ENCODE measurements at regions not wholly inside any gene's neighbourhood (a gene's known extent, or its start where the extent isn't known, plus 50 kb on each side); places are given as distances from the start of the nearest gene placed in this dataset.

- peaks cover 13% of the 10 kb centered on the region for H3K9me3 Mint-ChIP-seq (ENCODE audit: low read depth)
- H3K27me3 Mint-ChIP-seq: no peaks in the 10 kb centered on the region
- H3K4me3 Mint-ChIP-seq (ENCODE audit: low read depth): no peak overlapping the region
- no peak overlapping the region for H3K27ac Mint-ChIP-seq
- no peak for DNase-seq (ENCODE audit: low spot score, unreplicated experiment)
- no peak for TF ChIP-seq CTCF (IDR thresholded peaks at IDR 0.05; ENCODE audit: unreplicated experiment)
- no peaks in the 10 kb centered on the region for H3K4me1 Mint-ChIP-seq (ENCODE audit: low read depth)
- no peaks in the 10 kb centered on the region for H3K36me3 Mint-ChIP-seq (ENCODE audit: insufficient read depth)
Observed at GRCh38 chr4:156413239-156414135, 459.8 kb upstream of the CTSO start.

- DNase-seq (ENCODE audit: low spot score, unreplicated experiment): no peak
- H3K4me3 Mint-ChIP-seq (ENCODE audit: low read depth): no peak overlapping the region
- H3K4me1 Mint-ChIP-seq (ENCODE audit: low read depth): no peaks in the 10 kb centered on the region
- H3K27ac Mint-ChIP-seq: no peak overlapping the region
- peaks cover 7% of the 10 kb centered on the region for H3K9me3 Mint-ChIP-seq (ENCODE audit: low read depth)
- TF ChIP-seq CTCF (IDR thresholded peaks at IDR 0.05; ENCODE audit: unreplicated experiment): no peak
- H3K27me3 Mint-ChIP-seq: no peaks in the 10 kb centered on the region
- no peaks in the 10 kb centered on the region for H3K36me3 Mint-ChIP-seq (ENCODE audit: insufficient read depth)
Observed at GRCh38 chr4:156411531-156411930, 457.9 kb upstream of the CTSO start.

GRCh38 chr4:156408749-156409148 lies 455.1 kb upstream of the CTSO start:
- Mint-ChIP-seq H3K4me3 (ENCODE audit: low read depth) (no peak overlapping the region), H3K4me1 (ENCODE audit: low read depth) (no peaks in the 10 kb centered on the region), H3K27ac (no peak overlapping the region), H3K36me3 (ENCODE audit: insufficient read depth) (no peaks in the 10 kb centered on the region), H3K9me3 (ENCODE audit: low read depth) (peaks cover 16% of the 10 kb centered on the region), H3K27me3 (no peaks in the 10 kb centered on the region)
- no peak for DNase-seq (ENCODE audit: low spot score, unreplicated experiment)
- no peak for TF ChIP-seq CTCF (IDR thresholded peaks at IDR 0.05; ENCODE audit: unreplicated experiment)

GRCh38 chr4:156401371-156401770 lies 447.7 kb upstream of the CTSO start:
- Mint-ChIP-seq H3K9me3 (ENCODE audit: low read depth) (peaks cover 19% of the 10 kb centered on the region), H3K27me3 (no peaks in the 10 kb centered on the region), H3K36me3 (ENCODE audit: insufficient read depth) (no peaks in the 10 kb centered on the region), H3K27ac (no peak overlapping the region), H3K4me1 (ENCODE audit: low read depth) (peaks cover 7% of the 10 kb centered on the region), H3K4me3 (ENCODE audit: low read depth) (no peak overlapping the region)
- no peak for DNase-seq (ENCODE audit: low spot score, unreplicated experiment)
- no peak for TF ChIP-seq CTCF (IDR thresholded peaks at IDR 0.05; ENCODE audit: unreplicated experiment)

- Mint-ChIP-seq H3K36me3 (ENCODE audit: insufficient read depth) (no peaks in the 10 kb centered on the region), H3K4me3 (ENCODE audit: low read depth) (no peak overlapping the region), H3K9me3 (ENCODE audit: low read depth) (peaks cover 3% of the 10 kb centered on the region), H3K27me3 (no peaks in the 10 kb centered on the region), H3K27ac (no peak overlapping the region), H3K4me1 (ENCODE audit: low read depth) (peaks cover 4% of the 10 kb centered on the region)
- no peak for TF ChIP-seq CTCF (IDR thresholded peaks at IDR 0.05; ENCODE audit: unreplicated experiment)
- DNase-seq (ENCODE audit: low spot score, unreplicated experiment): no peak
Observed at GRCh38 chr4:156396534-156396933, 442.9 kb upstream of the CTSO start.

Measured in progenitor cell of endocrine pancreas (in vitro differentiated cells).